ENCODE measurements at regions not wholly inside any gene's neighbourhood (a gene's known extent, or its start where the extent isn't known, plus 50 kb on each side); places are given as distances from the start of the nearest gene placed in this dataset.
"Not testable (repeated sequence)": the region's sequence is repeated elsewhere in the genome, so short reads cannot be mapped to it uniquely, and the experiment has no call there.

DNA sequence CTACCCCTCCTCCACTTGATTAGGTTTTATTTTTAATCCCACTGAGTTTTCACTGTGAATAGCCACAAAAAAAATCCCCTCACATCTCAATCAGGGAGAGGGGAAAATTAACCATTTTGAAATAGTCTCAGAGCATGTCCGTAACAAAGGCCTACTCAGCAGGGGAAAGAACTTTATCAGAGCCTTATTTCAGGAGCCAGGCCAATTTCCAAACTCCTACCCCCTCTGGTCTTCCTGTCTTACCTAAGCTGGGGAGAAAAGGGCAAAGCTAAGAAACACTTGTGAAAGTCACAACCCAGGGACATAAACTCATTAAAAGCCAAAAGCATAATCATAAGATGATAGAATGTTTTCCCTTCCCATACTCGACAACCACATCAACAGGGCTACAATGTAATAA is 260.3 kb upstream of the DIO3 start:
- DNase-seq = no peak

DNA sequence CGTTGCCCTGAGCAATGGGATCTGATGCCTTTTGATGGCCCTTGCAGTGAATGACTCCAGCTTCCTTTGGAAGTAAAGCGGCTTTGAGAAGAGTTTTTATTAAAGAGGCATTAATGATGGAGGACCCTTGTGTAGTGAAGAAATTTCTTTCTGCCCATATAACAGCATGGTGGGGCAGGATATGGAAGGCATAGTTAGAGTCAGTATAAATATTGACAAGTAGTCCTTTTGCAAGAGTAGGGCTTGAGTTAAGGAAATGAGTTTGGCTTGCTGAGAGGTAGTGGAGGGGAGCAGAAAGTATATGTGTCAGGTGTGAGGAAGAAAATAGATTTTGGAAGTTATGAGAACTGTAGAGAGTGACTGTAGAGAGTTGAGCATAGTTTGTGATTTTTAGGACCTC is 254.1 kb upstream of the DIO3 start:
- not testable (repeated sequence) for DNase-seq

DNA sequence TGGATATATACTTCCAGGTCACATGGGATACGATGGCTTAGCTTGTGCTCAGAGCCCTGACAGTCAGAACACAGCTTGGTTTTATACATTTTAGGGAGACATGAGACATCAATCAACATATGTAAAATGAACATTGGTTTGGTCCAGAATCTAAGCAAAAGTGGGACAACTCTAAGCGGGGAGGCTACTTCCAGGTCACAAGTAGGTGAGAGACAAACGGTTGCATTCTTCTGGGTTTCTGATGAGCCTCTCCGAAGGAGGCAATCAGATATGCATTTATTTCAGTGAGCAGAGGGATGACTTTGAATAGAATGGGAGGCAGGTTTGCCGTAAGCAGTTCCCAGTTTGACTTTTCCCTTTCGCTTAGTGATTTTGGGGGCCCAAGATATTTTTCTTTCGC is 250.1 kb upstream of the DIO3 start:
- not testable (repeated sequence) for DNase-seq

DNA sequence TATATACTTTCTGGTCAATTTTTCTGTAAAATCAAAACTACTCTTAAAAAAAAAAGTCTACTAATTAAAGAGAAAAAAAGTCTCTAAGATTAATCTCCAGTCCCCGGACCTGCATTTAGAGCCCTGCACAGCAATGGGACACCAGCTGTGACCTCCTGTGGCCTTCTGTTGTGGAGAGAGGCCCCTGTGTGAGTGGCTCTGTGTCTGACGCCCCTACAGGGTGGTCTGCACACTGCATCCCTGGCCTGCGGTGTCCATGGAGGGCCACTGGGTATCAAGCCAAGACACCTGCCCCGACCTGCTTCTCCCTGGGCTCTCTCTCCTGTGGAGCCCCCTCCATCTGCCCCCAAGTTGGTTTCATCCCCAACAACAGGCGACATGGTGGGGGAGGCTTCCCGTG is 248.0 kb upstream of the DIO3 start:
- DNase-seq = no peak

DNA sequence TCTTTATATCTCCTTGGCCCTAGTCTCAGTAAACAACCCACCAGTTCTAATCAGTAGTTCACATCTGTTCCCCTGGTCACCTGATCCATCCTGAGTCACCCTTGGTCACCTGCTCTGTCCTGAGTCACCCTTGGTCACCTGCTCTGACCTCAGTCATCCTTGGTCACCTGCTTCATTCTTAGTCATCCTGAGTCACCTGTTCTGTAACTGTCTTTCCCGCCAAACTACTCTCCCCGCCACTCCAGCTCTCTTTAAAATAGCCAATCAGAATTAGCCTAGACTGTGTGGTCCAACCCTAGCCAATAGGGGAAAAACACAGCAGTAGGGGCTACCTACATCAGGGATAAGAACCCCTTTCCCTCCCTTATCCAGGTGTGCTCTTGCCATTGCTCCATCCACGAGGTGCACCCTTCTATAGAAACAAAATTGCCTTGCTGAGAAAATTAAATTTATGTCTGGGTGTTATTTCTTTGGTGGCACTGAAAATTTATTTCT is 245.4 kb upstream of the DIO3 start:
- DNase-seq = no peak

DNA sequence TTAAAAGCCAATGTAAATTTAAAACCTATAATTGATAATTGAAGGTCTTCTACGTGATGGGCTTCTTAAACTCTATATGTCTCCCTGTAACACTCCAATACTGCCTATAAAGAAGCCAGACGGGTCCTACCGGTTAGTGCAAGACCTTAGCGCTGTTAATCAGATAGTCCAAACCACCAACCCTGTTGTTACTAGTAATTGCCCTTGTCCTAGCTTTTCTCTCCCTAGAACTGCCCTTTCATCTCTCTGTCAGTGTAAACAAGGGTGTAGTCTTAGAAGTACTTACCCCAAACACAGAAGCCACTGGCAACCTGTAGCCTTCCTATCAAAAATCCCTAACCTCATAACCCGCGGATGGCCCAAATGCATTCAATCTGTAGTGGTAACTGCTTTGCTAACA is 243.0 kb upstream of the DIO3 start:
- no peak for DNase-seq

DNA sequence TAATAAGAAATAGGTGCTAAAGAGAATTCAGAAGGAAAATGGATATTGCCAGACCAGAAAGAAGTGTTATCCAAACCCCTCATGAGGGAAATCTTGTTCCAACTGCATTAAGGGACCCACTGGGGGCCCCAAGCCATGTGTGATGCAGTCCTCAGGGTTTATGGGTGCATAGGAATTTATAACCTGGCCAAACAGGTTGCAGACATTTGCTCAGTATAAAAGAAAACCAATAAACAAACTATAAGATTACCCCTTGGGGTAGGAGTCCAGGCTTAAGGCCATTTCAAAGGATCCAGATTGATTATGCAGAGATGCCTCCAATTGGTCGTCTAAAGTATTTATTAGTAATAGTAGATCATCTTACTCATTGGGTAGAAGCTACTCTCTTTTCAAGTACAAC is 240.9 kb upstream of the DIO3 start:
- DNase-seq = no peak

DNA sequence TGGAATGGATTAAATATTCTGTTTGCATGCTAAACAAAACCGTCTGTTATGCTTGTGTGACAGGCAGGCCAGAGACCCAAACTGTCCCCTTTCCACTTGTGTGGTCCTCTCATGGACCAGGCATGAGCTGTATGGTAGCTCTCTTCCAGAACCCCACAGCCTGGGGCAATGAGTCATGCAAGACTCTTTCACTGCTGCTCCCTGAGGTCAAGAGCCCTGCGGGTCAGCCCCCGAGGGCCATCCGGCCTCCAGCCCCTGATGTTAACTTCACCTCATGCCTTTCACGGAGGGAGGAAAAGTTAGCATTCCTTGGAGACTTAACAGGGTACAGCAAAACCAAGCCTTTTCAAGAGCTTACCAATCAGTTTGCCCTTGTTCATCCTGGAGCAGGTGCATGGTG is 239.1 kb upstream of the DIO3 start:
- DNase-seq = no peak

DNA sequence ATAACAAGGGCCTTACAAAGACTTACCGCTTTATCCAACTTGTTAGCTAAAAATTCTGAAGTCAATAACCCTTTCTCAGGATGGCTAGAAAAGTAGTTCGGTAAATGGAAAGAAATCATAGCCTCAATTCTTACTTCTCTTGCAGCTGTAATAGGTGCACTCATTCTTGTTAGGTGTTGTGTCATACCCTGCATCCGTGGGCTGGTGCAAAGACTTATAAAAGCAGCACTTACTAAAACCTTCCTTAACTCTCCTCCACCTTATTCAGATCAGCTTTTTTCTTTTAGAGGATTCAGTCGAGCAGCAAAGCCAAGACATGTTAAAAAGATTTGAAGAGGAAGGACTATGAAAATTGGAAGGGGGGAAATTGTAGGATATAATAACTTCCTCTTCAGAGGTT is 238.2 kb upstream of the DIO3 start:
- DNase-seq = no peak

DNA sequence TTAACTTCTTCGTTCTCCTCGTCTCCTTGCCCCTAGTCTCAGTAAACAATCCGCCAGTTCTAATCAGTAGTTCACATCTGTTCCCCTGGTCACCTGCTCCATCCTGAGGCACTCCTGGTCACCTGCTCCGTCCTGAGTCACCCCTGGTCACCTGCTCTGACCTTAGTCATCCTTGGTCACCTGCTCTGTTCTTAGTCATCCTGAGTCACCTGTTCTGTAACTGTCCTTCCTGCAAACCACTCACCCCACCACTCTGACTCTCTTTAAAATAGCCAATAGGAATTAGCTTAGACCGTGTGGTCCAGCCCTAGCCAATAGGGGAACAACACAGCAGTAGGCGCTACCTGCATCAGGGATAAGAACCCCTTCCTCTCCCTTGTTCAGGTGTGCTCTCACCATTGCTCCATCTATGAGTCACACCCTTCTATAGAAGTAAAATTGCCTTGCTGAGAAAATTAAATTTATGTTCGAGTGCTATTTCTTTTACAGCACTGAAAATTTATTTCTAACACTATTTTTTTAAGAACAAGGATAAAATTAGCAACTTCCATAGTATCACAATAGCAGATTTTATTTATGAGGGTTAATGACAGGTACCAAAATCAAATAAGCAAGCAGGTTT is 237.6 kb upstream of the DIO3 start:
- not testable (repeated sequence) for DNase-seq

DNA sequence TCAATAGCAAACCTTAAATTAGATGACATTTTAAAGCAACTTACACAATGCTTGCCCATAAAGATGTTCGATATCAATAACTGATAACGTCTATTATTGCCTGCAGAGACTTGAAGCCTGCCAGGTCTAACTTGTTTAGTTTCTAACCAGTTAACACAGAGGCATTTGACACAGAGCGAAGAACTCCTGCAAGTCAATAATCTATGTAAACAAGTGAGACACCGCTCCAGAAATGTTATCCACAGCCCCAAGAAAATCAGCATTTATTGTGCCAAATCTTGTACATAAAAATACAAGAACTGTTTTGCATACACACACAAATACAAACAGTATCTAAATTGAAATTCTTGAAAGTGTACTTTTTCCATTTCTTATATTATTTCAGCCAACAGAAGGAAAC is 236.0 kb upstream of the DIO3 start:
- no peak for DNase-seq

DNA sequence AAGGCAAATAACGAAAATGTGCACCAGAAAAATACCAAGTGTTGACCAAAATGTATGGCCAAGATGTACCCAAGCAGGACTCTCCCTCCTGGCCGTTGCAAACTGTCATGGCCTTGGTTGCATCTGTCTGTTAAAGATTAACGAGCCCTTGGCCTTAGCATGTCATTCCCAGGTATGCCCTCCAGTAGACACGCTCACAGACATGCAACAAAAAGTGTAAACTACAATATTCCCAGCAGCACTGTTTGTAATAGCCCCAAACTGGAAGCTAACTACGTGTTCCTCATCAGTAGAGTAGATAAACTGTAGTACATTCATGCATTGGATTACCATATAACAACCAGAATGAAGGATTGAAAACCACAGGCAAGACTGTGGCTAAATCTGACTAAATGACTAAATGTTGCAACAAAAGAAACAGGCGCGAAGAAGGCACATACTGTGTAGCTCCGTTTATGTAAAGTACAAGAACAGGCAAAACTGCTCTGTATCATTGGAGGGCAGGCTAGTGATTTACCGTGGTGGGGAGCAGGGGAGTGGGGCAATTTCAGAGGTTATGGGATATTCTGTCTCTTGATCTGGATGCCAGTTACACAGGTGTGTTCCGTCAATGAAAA is 232.8 kb upstream of the DIO3 start:
- DNase-seq = no peak

DNA sequence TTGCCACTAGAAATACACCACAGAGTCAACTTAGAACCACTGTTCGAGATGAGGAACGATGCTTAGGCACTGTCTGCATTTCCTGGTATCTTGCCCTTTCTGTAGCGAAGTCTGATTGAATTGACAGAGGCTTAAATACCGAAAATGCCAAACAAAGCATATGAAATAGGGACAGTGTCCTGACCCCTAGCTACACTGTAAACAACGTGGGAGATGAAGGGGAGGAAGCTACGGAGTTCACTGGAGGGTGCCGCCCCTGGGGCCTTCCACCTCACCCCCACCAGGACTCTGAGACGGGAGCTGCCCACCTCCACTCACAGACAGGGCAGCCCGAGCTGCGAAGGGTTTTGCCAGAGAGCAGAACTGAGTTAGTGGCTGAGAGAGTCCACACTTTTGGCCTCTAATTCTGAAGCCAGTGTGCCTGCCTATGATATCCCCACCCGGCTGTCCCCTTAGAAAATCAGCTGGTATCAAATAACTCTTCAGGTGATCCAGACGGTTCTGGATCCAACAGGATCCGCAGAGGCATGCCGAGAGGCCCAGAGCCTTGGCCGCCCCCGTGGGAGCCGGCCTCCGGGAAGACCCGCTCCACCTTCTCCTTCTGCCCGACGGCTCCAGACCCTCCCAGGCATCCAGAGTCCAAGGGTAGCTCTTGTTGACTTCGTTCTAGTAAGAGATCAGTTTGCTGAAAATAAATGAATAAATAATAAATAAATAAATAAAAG is 230.7 kb upstream of the DIO3 start:
- no peak for DNase-seq

DNA sequence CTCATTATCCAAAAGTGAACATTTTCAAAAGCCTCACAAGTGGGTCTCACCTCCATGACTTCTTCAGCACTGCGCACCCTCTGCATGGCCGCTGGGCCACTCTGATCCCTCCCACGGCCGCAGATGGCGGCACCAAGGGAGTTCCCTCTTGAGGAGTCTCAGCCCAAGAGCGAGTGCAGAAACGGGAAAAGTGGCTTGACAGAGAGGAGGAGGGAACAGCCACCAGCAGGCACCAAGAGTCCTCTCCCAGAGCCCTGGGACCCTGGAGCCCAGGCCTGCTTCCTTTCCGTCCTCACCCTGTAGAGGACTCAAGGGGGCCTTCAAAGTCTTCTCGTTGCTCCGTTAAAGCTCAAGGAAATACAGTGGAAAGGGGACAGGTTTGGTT is 230.2 kb upstream of the DIO3 start:
- no peak for DNase-seq

DNA sequence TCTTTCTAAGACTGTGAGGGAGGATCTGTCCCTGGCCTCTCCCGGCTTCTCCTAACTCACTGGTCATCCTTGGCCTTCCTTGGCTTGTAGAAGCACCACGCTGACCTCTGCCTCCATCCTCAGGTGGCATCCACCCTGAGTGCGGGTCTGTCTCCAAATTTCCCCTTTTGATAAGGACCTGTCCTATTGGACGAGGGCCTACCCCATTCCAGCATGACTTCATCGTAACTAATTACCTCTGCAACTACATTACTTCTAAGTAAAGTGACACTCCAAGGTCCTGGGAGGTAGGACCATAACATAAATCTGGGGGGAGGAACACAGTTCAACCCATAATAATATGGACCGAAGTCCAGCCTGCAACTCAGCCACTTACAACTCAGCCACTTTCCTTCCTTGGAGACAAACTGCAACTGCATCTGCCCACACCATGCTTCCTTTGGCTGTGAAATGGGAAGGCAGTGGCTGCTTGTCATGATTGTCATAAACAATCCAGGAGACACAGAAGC is 229.6 kb upstream of the DIO3 start:
- DNase-seq = no peak

DNA sequence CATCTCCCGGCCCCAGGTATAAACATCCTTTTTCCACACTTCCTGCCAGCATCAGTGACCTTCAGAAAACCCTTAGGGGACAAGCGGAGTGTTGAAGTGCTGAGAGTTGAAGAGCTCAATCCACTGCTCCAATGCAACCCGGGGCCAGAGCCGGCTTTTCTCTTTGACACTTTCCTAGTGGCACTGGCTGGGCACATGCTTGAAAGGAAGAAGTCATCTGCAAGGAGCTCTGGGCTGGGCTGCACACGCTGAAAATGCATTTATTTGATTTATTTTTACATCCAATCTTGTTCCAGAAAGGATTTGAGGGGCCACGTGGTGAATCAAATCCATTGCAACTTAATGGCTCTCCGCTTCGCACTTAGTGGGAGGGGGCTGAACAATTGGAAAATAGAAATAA is 229.0 kb upstream of the DIO3 start:
- no peak for DNase-seq

DNA sequence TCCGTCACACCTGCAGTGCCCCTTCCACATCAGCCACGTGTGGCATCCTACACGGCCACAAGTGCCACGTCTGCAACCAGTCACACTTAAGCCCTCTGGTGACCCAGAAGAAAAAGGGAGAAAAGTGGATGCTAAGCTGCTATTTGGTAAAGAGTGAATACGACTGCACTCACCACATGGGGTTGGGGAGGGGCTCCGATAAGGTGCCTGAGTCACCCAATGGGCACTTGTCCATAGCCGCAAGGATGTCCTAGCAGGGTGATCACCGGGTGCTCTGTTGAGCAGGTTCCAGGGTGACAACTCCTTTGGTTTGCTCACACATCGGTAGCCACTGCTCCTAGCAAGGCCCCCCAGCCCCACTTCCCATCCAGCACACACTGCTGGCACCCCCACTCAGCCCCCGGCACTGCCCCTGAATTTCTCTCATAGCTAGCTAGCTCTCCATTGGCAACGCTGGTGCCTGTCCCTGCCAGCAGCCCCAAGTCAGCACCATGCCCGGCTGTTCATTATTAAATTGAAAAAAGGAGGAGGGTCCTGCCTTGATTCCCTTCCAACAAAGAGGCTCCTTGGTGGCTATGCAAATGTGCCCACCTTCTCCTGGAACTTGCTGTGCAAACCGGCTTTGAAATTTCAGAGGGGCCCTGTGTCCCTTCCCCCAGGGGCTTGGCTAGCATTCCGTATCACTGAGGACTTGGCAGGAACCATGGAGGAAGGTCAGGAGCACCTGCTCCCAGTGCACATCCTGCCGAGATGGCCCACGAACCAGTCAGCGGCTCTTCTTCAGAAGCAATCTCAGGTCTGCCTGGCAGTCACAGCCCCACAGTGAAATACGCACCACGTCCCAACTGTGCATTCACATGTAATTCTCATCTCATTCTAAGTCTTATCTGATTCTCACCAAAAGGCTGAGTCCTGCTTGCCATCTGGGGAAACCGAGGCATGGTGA is 227.7 kb upstream of the DIO3 start:
- no peak for DNase-seq

DNA sequence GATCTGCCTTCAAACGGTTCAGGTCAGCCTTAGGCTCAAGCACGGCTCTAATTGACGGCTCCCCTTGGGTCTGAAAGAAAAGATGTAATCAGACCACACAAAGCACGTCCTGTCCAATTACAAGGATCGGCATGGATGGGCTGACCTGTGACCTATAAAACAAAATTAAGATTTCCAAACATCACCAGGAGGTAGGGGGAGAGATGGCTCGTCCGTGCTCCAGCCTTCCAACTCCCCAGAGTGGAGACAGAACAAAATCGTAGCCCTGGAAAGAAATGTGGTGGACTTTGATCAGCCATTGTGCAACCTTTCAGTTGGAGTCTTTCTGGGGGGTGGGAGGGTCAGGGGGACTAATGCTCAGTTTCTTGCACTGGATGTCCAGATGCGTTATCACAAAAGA is 226.6 kb upstream of the DIO3 start:
- DNase-seq = no peak

DNA sequence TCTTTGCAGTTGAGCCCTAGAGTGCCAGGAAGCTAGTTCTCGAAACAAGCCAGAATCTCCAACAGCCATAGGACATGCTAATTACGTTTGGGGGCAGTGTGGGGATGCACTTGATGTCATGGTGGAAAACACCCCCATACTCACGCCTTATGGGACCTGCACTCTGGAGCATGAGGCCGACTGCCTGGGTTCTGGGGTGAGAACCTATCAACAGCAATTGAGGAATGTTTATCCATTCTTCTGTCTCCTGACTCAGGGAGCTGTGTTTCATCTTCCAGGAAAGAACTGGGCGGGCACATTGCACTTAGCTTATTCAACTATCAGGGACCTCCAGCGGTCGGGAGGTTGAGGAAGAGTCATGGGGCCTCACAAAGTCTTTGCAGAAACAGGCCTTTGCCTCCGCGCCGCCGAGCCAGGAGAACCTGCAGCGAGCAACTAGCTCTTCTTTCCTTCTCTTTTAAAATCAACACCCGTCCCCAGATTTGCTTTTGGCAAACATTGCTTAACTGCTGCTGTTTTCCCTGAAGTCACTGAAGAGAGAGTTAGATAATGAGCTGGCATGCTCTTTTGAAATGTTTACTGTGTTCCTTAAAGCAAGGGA is 226.1 kb upstream of the DIO3 start:
- DNase-seq = no peak

DNA sequence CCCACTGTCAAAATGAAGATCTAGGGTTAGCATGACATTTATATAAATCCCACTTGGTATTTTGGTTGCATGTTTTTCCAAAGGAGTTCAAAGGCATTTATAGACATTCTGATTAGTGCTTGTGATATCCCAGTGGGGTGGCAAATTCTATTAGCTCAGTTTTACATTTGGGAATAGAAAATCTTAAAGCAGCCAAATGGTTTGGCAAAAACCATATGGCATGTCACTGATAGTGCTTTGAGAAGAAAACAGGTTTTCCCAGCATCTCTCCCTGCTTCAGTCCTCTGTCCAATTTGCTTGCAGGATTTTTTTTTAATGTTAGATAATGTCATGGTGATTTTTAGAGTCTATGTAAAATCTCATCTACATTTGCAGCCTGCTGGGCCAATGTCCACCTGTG is 225.1 kb upstream of the DIO3 start:
- no peak for DNase-seq

DNA sequence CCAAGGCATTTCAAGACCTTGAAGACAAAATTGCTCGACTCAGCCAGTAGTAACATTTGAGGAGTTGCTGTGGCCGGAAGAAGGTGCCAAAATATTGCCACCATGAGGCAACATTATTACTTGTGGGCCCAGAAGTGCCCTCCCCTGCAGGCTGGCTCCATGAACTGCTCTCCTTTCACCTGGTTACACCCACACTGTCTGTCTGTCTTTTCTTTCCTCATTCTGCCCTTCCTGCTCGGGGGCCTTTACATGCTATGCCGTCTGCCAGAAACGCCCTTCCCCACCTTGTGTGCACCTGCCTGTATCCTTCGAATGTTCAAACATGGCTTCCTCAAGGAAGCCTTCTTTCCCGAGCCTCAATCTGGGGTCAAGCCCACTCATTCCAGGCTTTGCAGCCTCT is 224.2 kb upstream of the DIO3 start:
- no peak for DNase-seq

DNA sequence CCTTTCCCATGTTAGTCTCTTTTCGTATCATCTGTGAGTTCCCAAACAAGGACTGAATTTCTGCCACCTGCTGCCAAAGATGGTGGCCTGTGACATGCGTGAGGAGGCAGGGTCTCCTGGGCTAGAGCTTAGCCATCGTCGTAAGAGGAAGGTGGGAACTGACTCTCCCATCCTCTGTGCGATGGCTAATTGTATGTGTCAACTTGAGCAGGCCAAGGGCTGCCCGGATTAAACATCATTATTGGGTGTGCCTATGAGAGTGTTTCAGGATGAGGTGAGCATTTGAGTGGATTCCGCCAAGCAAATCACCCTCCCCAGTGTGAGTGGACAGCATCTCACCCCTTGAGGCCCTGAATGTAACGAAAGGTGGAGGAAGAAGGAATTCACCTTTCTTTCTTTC is 220.7 kb upstream of the DIO3 start:
- DNase-seq = no peak

Measured in SW 1271 (cell line).